GM10266 (cell line): ENCODE measurements at regions not wholly inside any gene's neighbourhood (a gene's known extent, or its start where the extent isn't known, plus 50 kb on each side); places are given as distances from the start of the nearest gene placed in this dataset.

Experiments used
- DNase-seq: peaks from one replicate; pipeline ENCODE4 v3.0.0; 2012; ENCODE audit errors: extremely low spot score
- TF ChIP-seq, protein P1 (sequence below): IDR thresholded peaks from 2 replicates; pipeline ENCODE4 v1.5.1; 2012; ENCODE audit warnings: mild to moderate bottlenecking, low read depth; ENCODE audit not compliant: control insufficient read depth, insufficient read depth; ENCODE audit errors: missing control alignments

DNA sequence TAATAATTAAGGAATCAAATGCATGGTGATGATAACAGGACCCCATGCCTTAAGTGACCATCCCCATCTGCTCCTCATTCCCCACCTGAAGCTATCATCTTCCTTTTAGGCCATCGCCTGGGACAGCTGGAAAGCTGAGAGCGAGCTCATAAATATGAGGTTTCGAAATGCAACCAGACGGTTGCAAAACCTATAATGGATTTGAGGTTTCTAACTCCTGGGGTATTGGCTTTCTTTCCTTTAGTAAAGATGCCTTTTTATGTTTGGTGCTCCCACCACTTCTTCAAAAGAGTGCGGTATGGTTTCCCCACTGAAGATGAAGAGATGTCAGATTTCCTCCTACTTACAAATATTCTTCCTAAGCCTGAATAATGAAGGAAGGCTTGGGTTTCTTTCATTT, 1589.5 kb upstream of the PIK3C3 start:
- DNase-seq = no peak

DNA sequence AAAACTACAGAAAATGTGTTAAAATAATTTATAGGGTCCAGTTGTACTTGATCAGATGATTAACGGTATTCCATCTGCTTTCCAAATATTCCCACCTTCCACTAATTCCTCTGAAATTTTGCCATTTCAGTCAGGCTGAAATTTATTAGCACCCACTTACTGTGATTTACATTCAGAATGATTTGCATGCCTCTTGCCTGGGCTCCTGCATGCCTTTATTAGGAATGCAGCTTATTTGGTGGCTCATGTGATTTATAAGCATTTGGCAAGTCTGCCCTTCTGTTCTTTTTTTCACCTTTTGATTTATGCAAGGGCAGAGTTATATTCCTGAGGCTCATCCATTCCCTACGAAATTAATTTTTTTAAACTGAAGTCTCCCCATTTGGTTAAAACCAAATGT, 1594.5 kb upstream of the PIK3C3 start:
- DNase-seq = no peak
- TF ChIP-seq, protein P1, sequence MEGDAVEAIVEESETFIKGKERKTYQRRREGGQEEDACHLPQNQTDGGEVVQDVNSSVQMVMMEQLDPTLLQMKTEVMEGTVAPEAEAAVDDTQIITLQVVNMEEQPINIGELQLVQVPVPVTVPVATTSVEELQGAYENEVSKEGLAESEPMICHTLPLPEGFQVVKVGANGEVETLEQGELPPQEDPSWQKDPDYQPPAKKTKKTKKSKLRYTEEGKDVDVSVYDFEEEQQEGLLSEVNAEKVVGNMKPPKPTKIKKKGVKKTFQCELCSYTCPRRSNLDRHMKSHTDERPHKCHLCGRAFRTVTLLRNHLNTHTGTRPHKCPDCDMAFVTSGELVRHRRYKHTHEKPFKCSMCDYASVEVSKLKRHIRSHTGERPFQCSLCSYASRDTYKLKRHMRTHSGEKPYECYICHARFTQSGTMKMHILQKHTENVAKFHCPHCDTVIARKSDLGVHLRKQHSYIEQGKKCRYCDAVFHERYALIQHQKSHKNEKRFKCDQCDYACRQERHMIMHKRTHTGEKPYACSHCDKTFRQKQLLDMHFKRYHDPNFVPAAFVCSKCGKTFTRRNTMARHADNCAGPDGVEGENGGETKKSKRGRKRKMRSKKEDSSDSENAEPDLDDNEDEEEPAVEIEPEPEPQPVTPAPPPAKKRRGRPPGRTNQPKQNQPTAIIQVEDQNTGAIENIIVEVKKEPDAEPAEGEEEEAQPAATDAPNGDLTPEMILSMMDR = no peak

More for the DNA sequence above, 1589.5 kb upstream of the PIK3C3 start:
- TF ChIP-seq, protein P1 = no peak

DNA sequence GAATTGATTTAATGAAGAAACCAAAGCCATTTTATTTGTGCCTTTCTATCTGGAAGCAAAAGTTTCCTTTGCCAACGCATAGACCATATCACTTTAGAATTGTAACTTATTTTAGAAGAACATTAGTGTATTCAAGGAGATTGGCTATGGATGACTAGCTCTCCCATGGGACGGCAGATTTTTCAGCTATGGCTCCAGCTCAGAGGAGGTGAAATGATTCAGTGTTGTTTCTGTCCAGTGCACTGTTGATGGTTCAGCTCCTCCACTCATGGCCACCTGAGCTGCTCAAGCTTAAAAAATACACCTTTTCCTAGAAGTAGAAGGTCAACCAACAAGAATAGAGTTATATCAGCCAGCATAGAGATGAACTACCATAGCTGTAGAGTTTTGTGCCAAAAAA, 1597.5 kb upstream of the PIK3C3 start:
- TF ChIP-seq, protein P1 = no peak
- no peak for DNase-seq

DNA sequence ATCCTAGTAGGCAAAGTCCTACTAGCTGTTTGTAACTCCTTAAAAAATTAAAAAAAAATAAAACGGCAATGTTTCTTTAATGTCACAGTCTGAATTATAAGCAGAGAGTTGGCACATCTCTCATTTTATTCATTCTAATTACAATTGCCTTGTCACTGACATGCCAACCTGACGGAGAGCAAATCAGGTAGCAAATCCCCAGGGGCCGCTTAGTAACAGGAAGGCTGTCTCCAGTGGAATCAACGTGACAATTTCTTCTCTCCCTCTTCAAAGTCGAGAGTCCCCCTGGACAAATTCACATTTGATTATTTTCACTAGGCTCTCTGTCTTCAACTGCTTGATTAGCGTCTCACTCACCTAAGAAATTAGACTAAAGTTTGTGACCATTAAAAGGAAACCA, 1598.9 kb upstream of the PIK3C3 start:
- no peak for DNase-seq
- TF ChIP-seq, protein P1 = no peak

DNA sequence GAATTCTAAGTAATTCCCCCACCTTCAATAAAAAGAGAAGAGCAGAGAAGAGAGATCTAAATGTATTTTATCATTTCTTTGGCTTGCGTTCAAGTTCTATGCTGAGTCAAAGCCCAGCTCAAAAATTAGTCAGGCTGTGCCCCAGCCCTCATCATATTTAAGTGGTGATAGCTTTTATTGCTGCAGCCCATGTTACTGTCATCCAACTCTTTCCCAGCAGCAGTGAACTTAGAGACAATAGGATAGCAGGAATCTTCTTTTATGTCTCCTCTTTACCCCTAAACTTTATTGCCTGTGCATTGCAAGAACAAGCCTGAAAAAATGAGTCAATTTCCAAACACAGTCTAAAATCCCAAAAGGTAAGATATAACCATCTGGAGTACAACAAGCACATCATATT, 1599.3 kb upstream of the PIK3C3 start:
- TF ChIP-seq, protein P1 = no peak
- DNase-seq = no peak

DNA sequence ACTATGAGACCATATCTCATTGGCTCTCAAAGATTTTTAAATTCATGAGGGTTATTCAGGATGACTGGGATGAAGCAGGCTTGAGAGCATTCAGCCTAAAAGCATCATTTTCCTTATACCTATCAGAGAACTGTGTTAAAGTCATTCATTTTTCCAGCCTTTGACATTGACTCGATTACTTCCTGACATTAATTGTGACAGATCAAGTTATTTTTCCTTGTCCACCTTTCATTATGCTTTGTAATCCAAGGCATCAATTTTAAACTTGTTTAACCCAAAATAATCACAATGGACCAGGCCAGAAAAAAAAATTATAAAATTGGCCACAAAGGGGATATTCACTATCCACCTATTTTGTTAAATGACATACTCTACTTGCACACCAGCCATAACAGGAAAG, 1606.8 kb upstream of the PIK3C3 start:
- TF ChIP-seq, protein P1 = no peak
- DNase-seq = no peak

DNA sequence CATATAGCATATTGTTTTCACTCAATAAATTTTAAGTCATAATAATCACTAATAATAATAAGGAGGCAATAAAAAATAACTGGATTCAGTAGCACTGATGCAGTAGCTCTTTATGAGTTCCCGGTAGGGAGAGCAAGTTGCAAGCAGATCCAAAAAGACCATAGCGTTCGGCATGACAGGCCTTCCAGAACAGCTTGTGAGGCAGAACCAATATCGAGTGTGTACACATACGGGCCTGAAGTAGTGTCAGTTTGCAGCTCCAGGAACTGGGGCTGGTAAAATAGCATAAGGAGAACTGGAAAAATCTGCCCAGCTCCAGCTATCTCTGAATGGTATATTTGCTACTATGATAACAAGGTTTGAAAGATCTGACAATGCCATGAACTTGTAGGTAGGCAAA, 1607.8 kb upstream of the PIK3C3 start:
- TF ChIP-seq, protein P1 = no peak
- DNase-seq = no peak
